ENCODE measurements at regions not wholly inside any gene's neighbourhood (a gene's known extent, or its start where the extent isn't known, plus 50 kb on each side); places are given as distances from the start of the nearest gene placed in this dataset.

- Histone ChIP-seq H3K4me3 (ENCODE audit: low read depth, low read length) (no peak overlapping the region), H3K36me3 (no peaks in the 10 kb centered on the region), H3K27ac (no peak overlapping the region), H3K27me3 (ENCODE audit: insufficient read depth, low read depth, severe bottlenecking) (no peaks in the 10 kb centered on the region), H3K9me3 (ENCODE audit: severe bottlenecking) (peaks cover 3% of the 10 kb centered on the region)
- TF ChIP-seq CTCF (IDR thresholded peaks at IDR 0.05; ENCODE audit: low read depth, low read length) = no peak
- DNase-seq = no peak
Observed at GRCh38 chr20:63061051-63061770, 54.4 kb upstream of the BHLHE23 start.

- Histone ChIP-seq H3K36me3 (no peaks in the 10 kb centered on the region), H3K9me3 (ENCODE audit: severe bottlenecking) (peaks cover 3% of the 10 kb centered on the region), H3K4me3 (ENCODE audit: low read depth, low read length) (no peak overlapping the region), H3K27me3 (ENCODE audit: insufficient read depth, low read depth, severe bottlenecking) (no peaks in the 10 kb centered on the region), H3K27ac (peak overlapping the region; percentile 51)
- TF ChIP-seq CTCF (IDR thresholded peaks at IDR 0.05; ENCODE audit: low read depth, low read length) = no peak
- peak; percentile 86 for DNase-seq
Observed at GRCh38 chr20:63060057-63060991, 53.6 kb upstream of the BHLHE23 start.

GRCh38 chr20:63059684-63060056, 52.9 kb upstream of the BHLHE23 start:
- Histone ChIP-seq H3K4me3 (ENCODE audit: low read depth, low read length) (no peak overlapping the region), H3K36me3 (no peaks in the 10 kb centered on the region), H3K27ac (peak overlapping the region; percentile 51), H3K27me3 (ENCODE audit: insufficient read depth, low read depth, severe bottlenecking) (no peaks in the 10 kb centered on the region), H3K9me3 (ENCODE audit: severe bottlenecking) (peaks cover 3% of the 10 kb centered on the region)
- DNase-seq = no peak
- no peak for TF ChIP-seq CTCF (IDR thresholded peaks at IDR 0.05; ENCODE audit: low read depth, low read length)

- no peak overlapping the region for H3K27ac ChIP-seq
- H3K36me3 ChIP-seq = no peaks in the 10 kb centered on the region
- no peak overlapping the region for H3K4me3 ChIP-seq (ENCODE audit: low read depth, low read length)
- H3K9me3 ChIP-seq (ENCODE audit: severe bottlenecking) = peaks cover 3% of the 10 kb centered on the region
- no peak for TF ChIP-seq CTCF (IDR thresholded peaks at IDR 0.05; ENCODE audit: low read depth, low read length)
- H3K27me3 ChIP-seq (ENCODE audit: insufficient read depth, low read depth, severe bottlenecking) = no peaks in the 10 kb centered on the region
- no peak for DNase-seq
Observed at GRCh38 chr20:63058696-63059335, 52.1 kb upstream of the BHLHE23 start.

- Histone ChIP-seq H3K27ac (no peak overlapping the region), H3K36me3 (no peaks in the 10 kb centered on the region), H3K9me3 (ENCODE audit: severe bottlenecking) (peaks cover 3% of the 10 kb centered on the region), H3K27me3 (ENCODE audit: insufficient read depth, low read depth, severe bottlenecking) (no peaks in the 10 kb centered on the region), H3K4me3 (ENCODE audit: low read depth, low read length) (no peak overlapping the region)
- no peak for DNase-seq
- TF ChIP-seq CTCF (IDR thresholded peaks at IDR 0.05; ENCODE audit: low read depth, low read length) = no peak
Observed at GRCh38 chr20:63057171-63058117, 50.7 kb upstream of the BHLHE23 start.
